OCI-LY1 (cell line): ENCODE measurements at regions not wholly inside any gene's neighbourhood (a gene's known extent, or its start where the extent isn't known, plus 50 kb on each side); places are given as distances from the start of the nearest gene placed in this dataset.

Source experiments
- EZH2 ChIP-seq: fragments of 200-600 bp; sonication (generic), shearing (Covaris generic); IDR thresholded peaks from 2 replicates; pipeline ENCODE4 v1.8.0; 2017; ENCODE audit warnings: borderline replicate concordance, mixed run types, mild to moderate bottlenecking, antibody characterized with exemption, low read length, moderate library complexity, mixed read lengths
- TF ChIP-seq, protein P1 (sequence below): fragments of 200-600 bp; sonication (generic), shearing (Covaris generic); IDR thresholded peaks from 2 replicates; pipeline ENCODE4 v1.5.1; 2017; ENCODE audit warnings: mild to moderate bottlenecking, antibody characterized with exemption, low read length, moderate library complexity, mixed read lengths

DNA sequence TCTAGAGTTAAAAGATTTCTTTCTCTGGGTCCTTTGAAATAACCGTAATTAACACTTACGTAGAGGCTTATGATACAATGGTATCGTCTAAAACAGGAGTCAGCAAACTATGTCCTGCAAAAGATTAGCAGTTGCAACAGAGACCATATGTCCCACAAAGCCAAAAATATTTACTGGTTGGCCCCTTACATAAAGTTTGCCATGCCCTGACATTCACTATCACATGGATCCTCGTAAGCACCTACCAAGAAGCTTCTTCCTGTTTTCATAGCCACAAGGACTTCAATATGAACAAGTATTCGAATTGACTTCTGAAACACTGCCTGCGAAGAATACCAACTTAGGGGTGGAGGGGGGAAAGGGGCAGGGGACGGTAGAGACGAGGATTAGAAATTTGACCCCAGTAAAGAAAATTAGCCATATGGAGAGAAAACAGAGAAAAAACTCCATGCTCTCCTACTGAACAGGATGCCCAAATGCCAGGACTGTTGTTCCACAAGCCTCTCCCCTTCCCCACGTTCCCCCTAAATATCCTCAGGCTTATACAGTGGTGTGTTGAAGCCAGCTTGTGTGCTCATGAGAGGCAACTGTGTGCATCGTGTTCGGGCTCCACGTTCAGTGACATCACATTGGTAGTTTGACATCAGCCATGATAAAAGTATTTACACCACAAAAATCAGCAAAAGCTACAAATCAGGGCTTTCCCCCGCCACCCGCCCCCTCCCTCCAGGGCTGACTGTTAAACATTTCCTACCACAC is 144.1 kb upstream of the HES1 start:
- no peak for TF ChIP-seq EZH2
- TF ChIP-seq, protein P1, sequence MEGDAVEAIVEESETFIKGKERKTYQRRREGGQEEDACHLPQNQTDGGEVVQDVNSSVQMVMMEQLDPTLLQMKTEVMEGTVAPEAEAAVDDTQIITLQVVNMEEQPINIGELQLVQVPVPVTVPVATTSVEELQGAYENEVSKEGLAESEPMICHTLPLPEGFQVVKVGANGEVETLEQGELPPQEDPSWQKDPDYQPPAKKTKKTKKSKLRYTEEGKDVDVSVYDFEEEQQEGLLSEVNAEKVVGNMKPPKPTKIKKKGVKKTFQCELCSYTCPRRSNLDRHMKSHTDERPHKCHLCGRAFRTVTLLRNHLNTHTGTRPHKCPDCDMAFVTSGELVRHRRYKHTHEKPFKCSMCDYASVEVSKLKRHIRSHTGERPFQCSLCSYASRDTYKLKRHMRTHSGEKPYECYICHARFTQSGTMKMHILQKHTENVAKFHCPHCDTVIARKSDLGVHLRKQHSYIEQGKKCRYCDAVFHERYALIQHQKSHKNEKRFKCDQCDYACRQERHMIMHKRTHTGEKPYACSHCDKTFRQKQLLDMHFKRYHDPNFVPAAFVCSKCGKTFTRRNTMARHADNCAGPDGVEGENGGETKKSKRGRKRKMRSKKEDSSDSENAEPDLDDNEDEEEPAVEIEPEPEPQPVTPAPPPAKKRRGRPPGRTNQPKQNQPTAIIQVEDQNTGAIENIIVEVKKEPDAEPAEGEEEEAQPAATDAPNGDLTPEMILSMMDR: no peak
